ENCODE measurements at regions not wholly inside any gene's neighbourhood (a gene's known extent, or its start where the extent isn't known, plus 50 kb on each side); places are given as distances from the start of the nearest gene placed in this dataset.

- no peaks in the 10 kb centered on the region for H3K79me2 ChIP-seq (ENCODE audit: low read depth)
- no peaks in the 10 kb centered on the region for H3K9me3 Mint-ChIP-seq
- TF ChIP-seq EZH2 (IDR thresholded peaks at IDR 0.05) (no peak), EZH2phosphoT487 (IDR thresholded peaks at IDR 0.05) (no peak), CTCF (IDR thresholded peaks at IDR 0.05) (no peak)
- peaks cover 23% of the 10 kb centered on the region for H3K36me3 Mint-ChIP-seq
- no peak for DNase-seq (ENCODE audit: low spot score)
- no peak overlapping the region for H3K9ac ChIP-seq
- peaks cover 3% of the 10 kb centered on the region for H4K20me1 ChIP-seq (ENCODE audit: low read depth)
- H3K27me3 Mint-ChIP-seq (ENCODE audit: insufficient read depth, low read depth), result no peaks in the 10 kb centered on the region
- no peak overlapping the region for H3K4me3 ChIP-seq
- no peak overlapping the region for H3K4me2 ChIP-seq
- H3K9me3 ChIP-seq (ENCODE audit: low read depth), result no peaks in the 10 kb centered on the region
- no peaks in the 10 kb centered on the region for H3K36me3 ChIP-seq
- H3K4me1 Mint-ChIP-seq, result peaks cover 10% of the 10 kb centered on the region
- no peak overlapping the region for H3K27ac ChIP-seq
- no peak overlapping the region for H2AFZ ChIP-seq (replicated peaks)
- no peak overlapping the region for H3K4me3 Mint-ChIP-seq
- H3K4me1 ChIP-seq, result no peaks in the 10 kb centered on the region
- no peaks in the 10 kb centered on the region for H3K27me3 ChIP-seq
- no peaks in the 10 kb centered on the region for H3F3A ChIP-seq (ENCODE audit: low read depth)
- H3K27ac Mint-ChIP-seq, result no peak overlapping the region
These were observed 128.4 kb upstream of the DMRT1 start for GRCh38 chr9:713091-713490.

- no peaks in the 10 kb centered on the region for H3K9me3 Mint-ChIP-seq
- Histone ChIP-seq H3K36me3 (no peaks in the 10 kb centered on the region), H3F3A (ENCODE audit: low read depth) (no peaks in the 10 kb centered on the region), H3K9me3 (ENCODE audit: low read depth) (no peaks in the 10 kb centered on the region), H3K4me2 (no peak overlapping the region), H3K9ac (no peak overlapping the region), H3K27ac (no peak overlapping the region), H4K20me1 (ENCODE audit: low read depth) (no peaks in the 10 kb centered on the region), H3K4me1 (peaks cover 1% of the 10 kb centered on the region), H3K4me3 (no peak overlapping the region), H3K79me2 (ENCODE audit: low read depth) (no peaks in the 10 kb centered on the region), H3K27me3 (no peaks in the 10 kb centered on the region), H2AFZ (replicated peaks) (no peak overlapping the region)
- no peaks in the 10 kb centered on the region for H3K27me3 Mint-ChIP-seq (ENCODE audit: insufficient read depth, low read depth)
- H3K4me1 Mint-ChIP-seq, result no peaks in the 10 kb centered on the region
- TF ChIP-seq EZH2phosphoT487 (IDR thresholded peaks at IDR 0.05), result no peak
- TF ChIP-seq CTCF (IDR thresholded peaks at IDR 0.05), result no peak
- no peak for TF ChIP-seq EZH2 (IDR thresholded peaks at IDR 0.05)
- no peak for DNase-seq (ENCODE audit: low spot score)
- H3K4me3 Mint-ChIP-seq, result no peak overlapping the region
- H3K36me3 Mint-ChIP-seq, result peaks cover 23% of the 10 kb centered on the region
- no peak overlapping the region for H3K27ac Mint-ChIP-seq
These were observed 126.8 kb upstream of the DMRT1 start for GRCh38 chr9:714675-715074.

- H3K27ac Mint-ChIP-seq, result no peak overlapping the region
- no peaks in the 10 kb centered on the region for H3K27me3 Mint-ChIP-seq (ENCODE audit: insufficient read depth, low read depth)
- no peak overlapping the region for H3K4me3 Mint-ChIP-seq
These were observed 126.2 kb upstream of the DMRT1 start for GRCh38 chr9:715300-715699.

More at GRCh38 chr9:715300-715699, 126.2 kb upstream of the DMRT1 start:
- TF ChIP-seq CTCF (IDR thresholded peaks at IDR 0.05) (no peak), EZH2 (IDR thresholded peaks at IDR 0.05) (no peak), EZH2phosphoT487 (IDR thresholded peaks at IDR 0.05) (no peak)
- Histone ChIP-seq H3K9ac (no peak overlapping the region), H4K20me1 (ENCODE audit: low read depth) (peaks cover under 1% of the 10 kb centered on the region), H3K36me3 (no peaks in the 10 kb centered on the region), H3K4me2 (no peak overlapping the region), H3K4me1 (peaks cover 7% of the 10 kb centered on the region), H3K27ac (no peak overlapping the region), H3K9me3 (ENCODE audit: low read depth) (no peaks in the 10 kb centered on the region), H3K79me2 (ENCODE audit: low read depth) (no peaks in the 10 kb centered on the region), H3F3A (ENCODE audit: low read depth) (peaks cover 6% of the 10 kb centered on the region), H3K4me3 (no peak overlapping the region), H3K27me3 (no peaks in the 10 kb centered on the region), H2AFZ (replicated peaks) (no peak overlapping the region)
- Mint-ChIP-seq H3K4me1 (no peaks in the 10 kb centered on the region), H3K36me3 (peaks cover 23% of the 10 kb centered on the region), H3K9me3 (no peaks in the 10 kb centered on the region)
- no peak for DNase-seq (ENCODE audit: low spot score)
